Mucosa of descending colon (tissue), 3 donors: ENCODE measurements at regions not wholly inside any gene's neighbourhood (a gene's known extent, or its start where the extent isn't known, plus 50 kb on each side); places are given as distances from the start of the nearest gene placed in this dataset.

ENCODE experiments used
- ATAC-seq: fragments of 200-7000 bp; cut with Tn5 transposase; one replicate; pipeline ENCODE4 v1.9.1; 2020; ENCODE audit warnings: mild to moderate bottlenecking, moderate library complexity
- DNase-seq, 3 donors: peaks; one replicate each; pipeline ENCODE4 v3.0.0-alpha.2; 2020
- H3K36me3 ChIP-seq: fragments of 200-600 bp; one replicate; pipeline ENCODE4 v1.8.0; 2021; ENCODE audit warnings: low read depth, mild to moderate bottlenecking
- H3K4me1 ChIP-seq: fragments of 200-600 bp; one replicate; pipeline ENCODE4 v1.8.0; 2021; ENCODE audit warnings: low read depth, mild to moderate bottlenecking
- H3K4me3 ChIP-seq: fragments of 200-600 bp; one replicate; pipeline ENCODE4 v1.8.0; 2021; ENCODE audit warnings: mild to moderate bottlenecking
- H3K9me3 ChIP-seq: fragments of 200-600 bp; one replicate; pipeline ENCODE4 v1.8.0; 2021; ENCODE audit warnings: mild to moderate bottlenecking
- CTCF ChIP-seq: fragments of 200-600 bp; IDR thresholded peaks from one replicate; pipeline ENCODE4 v1.8.0; 2022; ENCODE audit warnings: antibody characterized with exemption, mild to moderate bottlenecking
- intact Hi-C, 2 donors: fragments of 100-400 bp; cut with DNase I in 1 of 2; cut with micrococcal nuclease in 1 of 2; formaldehyde crosslinking; loops; one replicate each; pipeline versions ENCODE4 v1.11.0 to v1.11.1; 2022; cut with DNase I, micrococcal nuclease
- donor health status: DM: no; HTN: no; CAD: no; lungs with moderate emphysema.
- donor health status: DM: no; HTN: no; CAD: no.
- donor health status: DM: no; HTN: yes; CAD: no.

DNA sequence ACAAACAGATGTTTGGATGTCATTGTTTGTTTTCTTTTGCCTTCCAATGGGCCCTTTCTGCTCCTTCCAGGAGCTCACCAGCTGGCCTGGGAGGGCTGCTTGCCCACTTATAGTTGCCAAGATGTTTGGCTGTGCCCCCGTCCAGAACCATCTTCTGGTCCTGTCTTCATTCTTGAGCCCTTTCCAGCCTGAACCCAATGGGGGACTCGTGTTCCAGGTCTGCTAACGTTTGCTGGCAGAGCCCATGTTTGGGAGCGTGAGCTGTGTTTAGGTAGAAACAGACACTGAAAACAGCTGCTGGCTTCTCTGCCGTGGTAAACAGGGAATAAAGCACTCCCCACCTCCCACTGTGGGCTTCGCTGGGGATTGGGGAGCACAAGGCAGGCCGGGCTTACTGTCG lies 83.2 kb upstream of the SYT13 start:
- Histone ChIP-seq H3K9me3 (no peaks in the 10 kb centered on the region), H3K36me3 (no peaks in the 10 kb centered on the region), H3K4me1 (no peaks in the 10 kb centered on the region), H3K4me3 (no peak overlapping the region)
- ATAC-seq (no peak), DNase-seq (no peak)
- intact Hi-C loops, result no loop called here
- TF ChIP-seq CTCF, result no peak

DNA sequence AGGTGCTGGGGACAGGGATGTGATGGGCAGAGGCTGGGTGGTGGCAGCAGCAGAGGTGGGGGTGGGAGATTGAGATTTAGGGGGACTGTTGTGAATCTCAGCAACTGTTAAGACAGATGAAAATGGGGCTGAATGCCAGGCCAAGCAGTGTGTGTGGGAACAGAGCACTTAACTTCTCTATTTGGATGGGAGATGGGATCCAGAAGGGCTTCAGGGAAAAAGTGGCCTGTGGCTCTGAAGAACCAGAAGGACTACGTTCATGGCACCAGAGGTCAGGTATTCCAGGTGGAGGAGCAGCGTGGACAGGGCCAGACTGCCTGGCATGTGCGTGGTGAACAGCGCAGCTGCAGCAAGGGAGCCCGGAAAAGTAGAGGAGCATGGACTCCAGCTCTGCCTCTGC lies 82.6 kb upstream of the SYT13 start:
- DNase-seq (no peak), ATAC-seq (no peak)
- no peaks in the 10 kb centered on the region for H3K4me1 ChIP-seq
- no peak for TF ChIP-seq CTCF
- H3K4me3 ChIP-seq, result no peak overlapping the region
- H3K9me3 ChIP-seq, result no peaks in the 10 kb centered on the region
- intact Hi-C loops, result no loop called here
- H3K36me3 ChIP-seq, result no peaks in the 10 kb centered on the region

GRCh38 chr11:45366619-45367190 lies 80.6 kb upstream of the SYT13 start:
- no peak for TF ChIP-seq CTCF
- H3K4me1 ChIP-seq, result no peaks in the 10 kb centered on the region
- no peak overlapping the region for H3K4me3 ChIP-seq
- no peaks in the 10 kb centered on the region for H3K36me3 ChIP-seq
- intact Hi-C loops, result no loop called here
- DNase-seq (no peak), ATAC-seq (no peak)
- H3K9me3 ChIP-seq, result no peaks in the 10 kb centered on the region

DNA sequence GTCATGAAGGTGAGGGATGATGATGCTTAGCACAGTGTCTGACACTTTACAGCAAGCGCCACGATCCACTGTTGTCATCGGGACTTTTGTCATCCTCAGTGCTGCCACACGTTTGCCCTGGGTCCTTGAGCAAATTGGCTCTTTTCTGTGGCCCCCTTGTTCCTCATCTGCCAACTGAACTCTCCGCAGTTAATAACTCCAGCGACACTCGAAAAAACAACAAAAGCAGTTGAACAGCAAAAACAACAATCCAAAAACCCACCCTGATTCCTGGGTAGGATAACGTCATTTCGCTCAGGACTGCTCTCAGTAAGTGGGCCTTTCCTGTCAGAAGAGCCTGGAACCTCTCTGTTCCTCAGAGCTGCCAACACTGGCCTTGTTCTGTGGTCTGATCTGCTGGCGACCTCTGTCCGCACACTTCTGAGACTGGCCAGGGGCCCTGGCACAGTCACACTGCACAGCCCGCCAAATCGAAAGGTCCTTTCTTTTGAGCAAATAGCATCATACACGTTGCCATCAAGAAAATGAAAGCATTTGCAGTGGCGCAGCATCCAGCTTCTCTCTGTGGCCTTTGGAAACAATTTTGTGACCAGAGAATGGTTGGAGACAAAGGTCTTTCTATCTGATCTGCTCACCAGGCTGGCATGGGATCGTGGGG lies 79.9 kb upstream of the SYT13 start:
- H3K36me3 ChIP-seq, result no peaks in the 10 kb centered on the region
- intact Hi-C loops, result no loop called here
- H3K4me1 ChIP-seq, result no peaks in the 10 kb centered on the region
- no peak for ATAC-seq
- DNase-seq, result no peak
- no peak for TF ChIP-seq CTCF
- H3K4me3 ChIP-seq, result no peak overlapping the region
- no peaks in the 10 kb centered on the region for H3K9me3 ChIP-seq

DNA sequence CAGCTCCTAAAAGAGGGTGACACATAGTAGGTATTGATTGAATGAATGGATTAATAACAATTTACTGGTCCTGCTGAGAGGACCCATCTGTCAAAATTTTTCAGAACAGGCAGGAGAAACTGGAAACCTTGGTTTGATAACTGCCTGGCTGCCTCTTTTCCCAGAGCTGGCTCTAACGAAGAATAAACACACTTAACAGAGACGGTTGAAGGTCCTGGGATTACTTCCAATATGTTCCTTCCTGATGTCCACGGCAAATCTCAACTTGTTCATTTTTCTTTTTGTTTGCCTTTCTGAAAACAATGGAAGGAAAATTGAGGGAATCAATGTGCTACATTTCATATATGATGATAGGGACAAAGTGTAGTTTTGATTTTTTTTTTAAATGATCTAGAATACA lies 76.5 kb upstream of the SYT13 start:
- Histone ChIP-seq H3K4me3 (no peak overlapping the region), H3K36me3 (no peaks in the 10 kb centered on the region), H3K4me1 (no peaks in the 10 kb centered on the region), H3K9me3 (no peaks in the 10 kb centered on the region)
- TF ChIP-seq CTCF, result no peak
- ATAC-seq (no peak), DNase-seq (no peak)
- intact Hi-C loops, result no loop called here

- Histone ChIP-seq H3K4me1 (no peaks in the 10 kb centered on the region), H3K36me3 (no peaks in the 10 kb centered on the region), H3K9me3 (no peaks in the 10 kb centered on the region), H3K4me3 (no peak overlapping the region)
- intact Hi-C loops, result no loop called here
- no peak for DNase-seq
- TF ChIP-seq CTCF, result no peak
- ATAC-seq, result no peak
Measured at GRCh38 chr11:45361551-45361950, 75.4 kb upstream of the SYT13 start.
